H1 (cell line): ENCODE measurements at regions not wholly inside any gene's neighbourhood (a gene's known extent, or its start where the extent isn't known, plus 50 kb on each side); places are given as distances from the start of the nearest gene placed in this dataset.

Source experiments
- CTCF ChIA-PET: fragments of 300-600 bp; sonication (Branson Sonifier 250); formaldehyde crosslinking; loops from one replicate; lab custom pipeline; 2021; ENCODE audit not compliant: partially characterized antibody; lab: Charles Lee
- POLR2A ChIA-PET: fragments of 300-600 bp; sonication (Branson Sonifier 250); formaldehyde crosslinking; loops from one replicate; lab custom pipeline; 2021; ENCODE audit warnings: inconsistent platforms; ENCODE audit not compliant: partially characterized antibody; lab: Charles Lee
- DNase-seq, 2 experiments: peaks; one replicate each; pipeline versions ENCODE4 v3.0.0 to v3.0.0-alpha.2; 2010 to 2022; ENCODE audit warnings: low spot score in 2 of 2, low read depth in 1 of 2, mixed read lengths in 1 of 2
- FAIRE-seq: peaks from 2 replicates; lab custom pipeline; 2011; peaks lifted over from hg19 to GRCh38; lab: Jason Lieb, UNC
- H2AFZ ChIP-seq: 2 replicates; pipeline ENCODE4 v1.8.1; 2012; ENCODE audit warnings: low read length, inconsistent platforms
- H2AK5ac ChIP-seq: 2 replicates; pipeline ENCODE4 v1.6.1; 2013; ENCODE audit warnings: low read depth, low read length
- H2BK120ac ChIP-seq: replicated peaks from 2 replicates; pipeline ENCODE3; 2013; ENCODE audit warnings: low read depth, low read length, inconsistent platforms
- H2BK12ac ChIP-seq: 2 replicates; pipeline ENCODE4 v1.6.1; 2013; ENCODE audit warnings: low read depth, low read length
- H2BK15ac ChIP-seq: 2 replicates; pipeline ENCODE4 v1.6.1; 2013; ENCODE audit warnings: low read length
- H2BK20ac ChIP-seq: 2 replicates; pipeline ENCODE4 v1.6.1; 2013; ENCODE audit warnings: low read length
- H2BK5ac ChIP-seq: 2 replicates; pipeline ENCODE4 v1.6.1; 2013; ENCODE audit warnings: low read depth, low read length
- H3K14ac ChIP-seq: 2 replicates; pipeline ENCODE4 v1.6.1; 2013; ENCODE audit warnings: inconsistent platforms; ENCODE audit not compliant: insufficient read length
- H3K18ac ChIP-seq: 2 replicates; pipeline ENCODE4 v1.6.1; 2013; ENCODE audit warnings: low read length; ENCODE audit errors: extremely low read depth
- H3K23ac ChIP-seq: 2 replicates; pipeline ENCODE4 v1.6.1; 2013; ENCODE audit warnings: inconsistent platforms; ENCODE audit not compliant: insufficient read length
- H3K23me2 ChIP-seq: 2 replicates; pipeline ENCODE4 v1.6.1; 2013; ENCODE audit warnings: low read depth, low read length
- H3K27ac ChIP-seq: 2 replicates; pipeline ENCODE4 v1.6.1; 2011; ENCODE audit warnings: low read depth, low read length, inconsistent platforms
- H3K27me3 ChIP-seq, 4 experiments: replicated peaks in 1 of 4; 1 replicate in 1 of 4; 2 replicates in 3 of 4; pipeline versions ENCODE4 v1.6.1 to v1.8.1; 2011 to 2013; ENCODE audit warnings: low read length in 3 of 4, mild to moderate bottlenecking in 3 of 4, inconsistent platforms in 2 of 4, mixed read lengths in 2 of 4, moderate library complexity in 1 of 4; ENCODE audit not compliant: control insufficient read depth in 3 of 4, insufficient read depth in 3 of 4; ENCODE audit errors: extremely low read depth in 1 of 4
- H3K36me3 ChIP-seq, 4 experiments: 2 replicates each; pipeline versions ENCODE4 v1.6.1 to v1.8.1; 2011 to 2013; ENCODE audit warnings: mild to moderate bottlenecking in 4 of 4, low read length in 3 of 4, moderate library complexity in 2 of 4, control low read depth in 1 of 4, inconsistent platforms in 1 of 4; ENCODE audit not compliant: insufficient read depth in 4 of 4, control insufficient read depth in 2 of 4
- H3K4ac ChIP-seq: replicated peaks from 2 replicates; pipeline ENCODE3; 2013; ENCODE audit warnings: low read length, low read depth, mixed read lengths, inconsistent platforms; ENCODE audit not compliant: insufficient read length
- H3K4me1 ChIP-seq, 4 experiments: replicated peaks in 1 of 4; 1 replicate in 1 of 4; 2 replicates in 3 of 4; pipeline versions ENCODE4 v1.6.1 to v1.8.1; 2011 to 2013; ENCODE audit warnings: low read length in 3 of 4, inconsistent platforms in 2 of 4, mixed read lengths in 1 of 4; ENCODE audit not compliant: insufficient read depth in 4 of 4, control insufficient read depth in 3 of 4
- H3K4me2 ChIP-seq, 2 experiments: 2 replicates each; pipeline versions ENCODE4 v1.6.1 to v1.8.1; 2011 to 2013; ENCODE audit warnings: low read depth in 2 of 2, low read length in 2 of 2, control low read depth in 1 of 2, inconsistent platforms in 1 of 2, mild to moderate bottlenecking in 1 of 2; ENCODE audit not compliant: insufficient read depth in 1 of 2
- H3K4me3 ChIP-seq, 4 experiments: fragments of 200-600, 300-600 bp in 1 of 4; sonication (generic), shearing (Covaris generic), sonication (Bioruptor Twin) in 1 of 4; 2 replicates each; pipeline versions ENCODE4 v1.5.1 to v1.8.1; 2011 to 2016; ENCODE audit warnings: low read length in 4 of 4, low read depth in 3 of 4, control low read depth in 2 of 4, inconsistent platforms in 2 of 4, mild to moderate bottlenecking in 2 of 4, mixed read lengths in 1 of 4, moderate library complexity in 1 of 4; ENCODE audit not compliant: insufficient read depth in 2 of 4; ENCODE audit errors: extremely low read depth in 1 of 4
- H3K56ac ChIP-seq: replicated peaks from 2 replicates; pipeline ENCODE3; 2013; ENCODE audit warnings: low read depth, mild to moderate bottlenecking, mixed read lengths, low read length, inconsistent platforms; ENCODE audit not compliant: insufficient read length
- H3K79me1 ChIP-seq: 2 replicates; pipeline ENCODE4 v1.6.1; 2013; ENCODE audit warnings: low read depth, low read length, control low read depth
- H3K79me2 ChIP-seq, 2 experiments: 2 replicates each; pipeline versions ENCODE4 v1.6.1 to v1.8.1; 2012 to 2013; ENCODE audit warnings: low read length in 2 of 2, mild to moderate bottlenecking in 2 of 2, inconsistent platforms in 1 of 2; ENCODE audit not compliant: insufficient read depth in 2 of 2, control insufficient read depth in 1 of 2
- H3K9ac ChIP-seq, 4 experiments: replicated peaks in 1 of 4; 1 replicate in 1 of 4; 2 replicates in 3 of 4; pipeline versions ENCODE4 v1.6.1 to v1.8.1; 2011 to 2013; ENCODE audit warnings: low read depth in 3 of 4, low read length in 3 of 4, control low read depth in 2 of 4, mild to moderate bottlenecking in 2 of 4, moderate library complexity in 2 of 4, inconsistent platforms in 1 of 4; ENCODE audit errors: extremely low read depth in 1 of 4
- H3K9me3 ChIP-seq, 2 experiments: 2 replicates each; pipeline versions ENCODE4 v1.6.1 to v1.8.1; 2012 to 2013; ENCODE audit warnings: mild to moderate bottlenecking in 2 of 2, moderate library complexity in 2 of 2, control low read depth in 1 of 2, inconsistent platforms in 1 of 2, low read depth in 1 of 2, low read length in 1 of 2, mixed read lengths in 1 of 2; ENCODE audit not compliant: insufficient read depth in 2 of 2
- H4K20me1 ChIP-seq, 2 experiments: replicated peaks in 1 of 2; 2 replicates each; pipeline versions ENCODE3 to v1.8.1; 2011 to 2013; ENCODE audit warnings: inconsistent platforms in 2 of 2, low read length in 2 of 2, mild to moderate bottlenecking in 1 of 2; ENCODE audit not compliant: insufficient read depth in 2 of 2, control insufficient read depth in 1 of 2
- H4K5ac ChIP-seq: 2 replicates; pipeline ENCODE4 v1.6.1; 2013; ENCODE audit warnings: low read length, low read depth, mixed read lengths, inconsistent platforms; ENCODE audit not compliant: insufficient read length
- H4K8ac ChIP-seq: 2 replicates; pipeline ENCODE4 v1.8.0; 2013; ENCODE audit warnings: mild to moderate bottlenecking, moderate library complexity, low read length, inconsistent platforms; ENCODE audit not compliant: insufficient read depth; ENCODE audit errors: extremely low read depth
- H4K91ac ChIP-seq: replicated peaks from 2 replicates; pipeline ENCODE3; 2013; ENCODE audit warnings: low read length, mixed read lengths, inconsistent platforms; ENCODE audit not compliant: insufficient read length
- CBX8 ChIP-seq: fragments of 300-800, 300-1000 bp; sonication (generic); IDR thresholded peaks from 2 replicates; pipeline ENCODE4 v1.7.1; 2016; ENCODE audit warnings: low read depth, low read length, borderline replicate concordance
- HDAC2 ChIP-seq, 2 experiments: fragments of 300-600 bp in 1 of 2; sonication (generic) in 1 of 2; IDR thresholded peaks; 2 replicates each; pipeline ENCODE4 v1.6.1; 2011 to 2012; ENCODE audit warnings: low read depth in 2 of 2, low read length in 2 of 2, mild to moderate bottlenecking in 2 of 2, moderate library complexity in 2 of 2, borderline replicate concordance in 1 of 2, inconsistent platforms in 1 of 2
- POLR2AphosphoS5 ChIP-seq: IDR thresholded peaks from 2 replicates; pipeline ENCODE4 v1.6.1; 2011; ENCODE audit warnings: low read depth, low read length
- RBBP5 ChIP-seq: IDR thresholded peaks from 2 replicates; pipeline ENCODE4 v1.7.1; 2012; ENCODE audit warnings: low read depth, mild to moderate bottlenecking, inconsistent platforms, low read length, moderate library complexity, borderline replicate concordance
- SIRT6 ChIP-seq: IDR thresholded peaks from one replicate; pipeline ENCODE4 v1.7.1; 2012; ENCODE audit warnings: low read length, inconsistent platforms
- SUZ12 ChIP-seq: fragments of 200-600 bp; sonication (generic); IDR thresholded peaks from 2 replicates; pipeline ENCODE4 v1.6.1; 2012; ENCODE audit warnings: mild to moderate bottlenecking, inconsistent platforms, low read length, moderate library complexity, mixed read lengths
- TBP ChIP-seq: IDR thresholded peaks from 2 replicates; pipeline ENCODE4 v1.6.1; 2011; ENCODE audit warnings: low read depth, low read length, improper control_type of control experiment
- TCF12 ChIP-seq: IDR thresholded peaks from 2 replicates; pipeline ENCODE4 v1.6.1; 2011; ENCODE audit warnings: low read depth, mild to moderate bottlenecking, low read length
- ZNF274 ChIP-seq: IDR thresholded peaks from 2 replicates; pipeline ENCODE4 v1.7.0; 2012; ENCODE audit warnings: low read length, borderline replicate concordance; ENCODE audit errors: extremely low read depth
- WGBS, 2 experiments: shearing (Covaris generic) in 1 of 2; methylation state at CpG; one replicate each; pipeline versions ENCODE4 v1.1.6 to v1.1.7; 2013 to 2015; ENCODE audit warnings: low lambda C conversion rate in 2 of 2, mixed read lengths in 2 of 2, inconsistent platforms in 1 of 2, low coverage in 1 of 2, missing lambda C conversion rate in 1 of 2; ENCODE audit not compliant: insufficient replicate concordance in 2 of 2, insufficient coverage in 1 of 2, insufficient read length in 1 of 2; ENCODE audit errors: extremely low coverage in 1 of 2, missing lambda C conversion rate in 1 of 2; 5-methylcytosine and 5-hydroxymethylcytosine counted together
- TF ChIP-seq, protein P1 (sequence below): IDR thresholded peaks from 2 replicates; pipeline ENCODE4 v1.6.1; 2011; ENCODE audit warnings: low read length, improper control_type of control experiment
- TF ChIP-seq, protein P2 (sequence below): IDR thresholded peaks from 2 replicates; pipeline ENCODE4 v1.6.1; 2011; ENCODE audit warnings: low read depth, mild to moderate bottlenecking, low read length; ENCODE audit not compliant: insufficient read depth

DNA sequence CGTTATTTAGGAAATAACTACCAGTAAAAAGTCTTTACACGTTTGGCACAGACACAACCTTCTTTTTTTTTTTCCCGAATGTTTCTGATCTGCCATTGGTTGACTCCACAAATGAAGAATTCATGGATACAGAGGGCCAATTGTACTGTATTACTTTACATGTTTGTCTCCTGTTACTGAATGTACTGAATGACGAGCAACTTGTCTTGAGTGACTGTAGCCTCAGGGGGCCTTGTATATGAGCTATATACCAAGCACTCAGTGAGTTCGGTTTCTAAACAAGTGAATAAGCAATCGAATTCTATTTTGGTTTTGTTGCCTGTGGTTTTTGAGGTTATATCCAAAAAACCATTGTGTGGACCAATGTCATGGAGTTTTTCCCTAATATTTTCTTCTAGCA, 480.0 kb upstream of the SYT1 start:
- H3K79me2 ChIP-seq: no peaks in the 10 kb centered on the region

More for the DNA sequence above, 480.0 kb upstream of the SYT1 start:
- Histone ChIP-seq H2BK15ac (no peak overlapping the region), H4K8ac (no peak overlapping the region), H2BK12ac (no peak overlapping the region), H4K5ac (no peak overlapping the region), H3K27me3 (no peaks in the 10 kb centered on the region)
- TF ChIP-seq TCF12 (no peak), CBX8 (no peak), SIRT6 (no peak), HDAC2 (IDR thresholded peaks at IDR 0.05; ENCODE audit: borderline replicate concordance in 1 of 2, low read depth in 2 of 2, low read length in 2 of 2) (no peak), POLR2AphosphoS5 (no peak), TBP (no peak), SUZ12 (no peak), RBBP5 (no peak), ZNF274 (no peak)
- TF ChIP-seq, protein P1, sequence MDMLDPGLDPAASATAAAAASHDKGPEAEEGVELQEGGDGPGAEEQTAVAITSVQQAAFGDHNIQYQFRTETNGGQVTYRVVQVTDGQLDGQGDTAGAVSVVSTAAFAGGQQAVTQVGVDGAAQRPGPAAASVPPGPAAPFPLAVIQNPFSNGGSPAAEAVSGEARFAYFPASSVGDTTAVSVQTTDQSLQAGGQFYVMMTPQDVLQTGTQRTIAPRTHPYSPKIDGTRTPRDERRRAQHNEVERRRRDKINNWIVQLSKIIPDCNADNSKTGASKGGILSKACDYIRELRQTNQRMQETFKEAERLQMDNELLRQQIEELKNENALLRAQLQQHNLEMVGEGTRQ: no peak
- TF ChIP-seq, protein P2, sequence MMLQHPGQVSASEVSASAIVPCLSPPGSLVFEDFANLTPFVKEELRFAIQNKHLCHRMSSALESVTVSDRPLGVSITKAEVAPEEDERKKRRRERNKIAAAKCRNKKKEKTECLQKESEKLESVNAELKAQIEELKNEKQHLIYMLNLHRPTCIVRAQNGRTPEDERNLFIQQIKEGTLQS: no peak
- TF ChIP-seq, all 59 proteins: peak for 0
- Histone ChIP-seq H3K9me3 (peaks cover 0 to 4% of the 10 kb centered on the region in 2 experiments; a peak in 1 of 4 replicates), H2AK5ac (no peak overlapping the region), H3K56ac (no peak overlapping the region), H2AFZ (no peak overlapping the region), H2BK5ac (no peak overlapping the region), H3K4me2 (no peak overlapping the region), H3K23me2 (no peaks in the 10 kb centered on the region), H3K79me1 (no peaks in the 10 kb centered on the region), H4K91ac (no peak overlapping the region), H3K36me3 (0 out of 8 replicates have a peak, but pooled peaks cover 0 to 2% (median 0%) of the 10 kb centered on the region in 4 experiments), H3K27ac (no peak overlapping the region), H3K18ac (no peak overlapping the region), H3K14ac (no peak overlapping the region), H3K23ac (no peak overlapping the region), H3K4me3 (no peak overlapping the region), H3K4me1 (peaks cover 0 to 3% (median 1%) of the 10 kb centered on the region in 4 experiments; a peak in 3 of 7 replicates), H4K20me1 (no peaks in the 10 kb centered on the region), H3K4ac (no peak overlapping the region), H3K9ac (no peak overlapping the region), H2BK20ac (no peak overlapping the region), H2BK120ac (no peak overlapping the region)
- ChIA-PET POLR2A (no interaction called here), CTCF (interaction anchor here (1.2 kb wide), 1 partner anchor 231 kb away, joined by 3 read pairs; no protein-coding TSS in a partner anchor)
- DNase-seq (no peak), FAIRE-seq (no peak)
- 96% methylated on average over 6 of the region's 6 CpGs; no CpG with 5 or more reads in 1 of the 2 experiments for WGBS, 2 experiments
